ENCODE measurements at regions not wholly inside any gene's neighbourhood (a gene's known extent, or its start where the extent isn't known, plus 50 kb on each side); places are given as distances from the start of the nearest gene placed in this dataset.

DNA sequence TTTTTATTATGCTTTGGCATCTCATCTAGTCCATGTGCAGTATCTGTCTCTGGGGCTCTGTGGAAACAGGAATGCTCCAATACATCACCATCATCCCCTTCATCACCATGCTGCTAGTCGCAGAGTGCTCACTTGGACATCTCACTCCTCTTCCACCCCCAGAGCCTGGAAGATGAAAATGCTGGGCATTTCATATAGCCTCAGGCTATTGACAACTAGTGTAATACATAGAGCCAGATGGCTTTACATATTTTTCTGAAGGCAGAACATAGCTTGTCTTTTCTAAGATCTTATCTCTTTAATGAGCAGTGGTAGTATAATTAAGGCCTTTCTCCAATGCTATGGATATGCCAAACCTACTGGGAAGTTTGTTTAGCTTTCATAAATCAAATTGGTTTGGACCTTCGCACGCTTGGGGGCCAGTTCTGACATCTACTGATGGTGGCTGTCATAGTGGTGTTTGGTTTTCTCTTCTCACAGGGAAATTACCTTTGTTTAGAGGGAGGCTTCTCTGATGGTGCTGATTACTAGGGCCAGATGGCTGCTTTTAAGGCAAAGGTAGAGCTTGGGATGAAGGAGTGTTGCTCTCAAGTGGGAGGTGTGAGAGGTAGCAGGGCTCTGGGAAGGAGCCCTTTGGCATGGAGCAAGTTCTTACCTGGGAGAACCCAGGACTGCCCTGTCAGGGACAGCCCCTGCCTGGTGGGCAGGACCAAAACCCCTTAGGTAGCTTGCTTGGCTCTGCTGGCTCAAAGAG, 63.1 kb upstream of the CXCL14 start:
- Histone ChIP-seq H3K27me3 (ENCODE audit: control insufficient read depth in 1 of 2, insufficient read depth in 2 of 2, low read length in 2 of 2) (peaks cover 0 to 5% of the 10 kb centered on the region in 2 experiments), H3K27ac (ENCODE audit: low read depth in 1 of 2, low read length in 2 of 2) (no peak overlapping the region), H3K36me3 (ENCODE audit: insufficient read depth, low read length) (no peaks in the 10 kb centered on the region), H3K4me3 (ENCODE audit: low read length) (no peak overlapping the region), H3K4me1 (ENCODE audit: insufficient read depth, low read length) (no peaks in the 10 kb centered on the region), H3K9me3 (ENCODE audit: control insufficient read depth in 1 of 2, insufficient read depth in 1 of 2, low read length in 2 of 2) (no peaks in the 10 kb centered on the region)
- Mint-ChIP-seq H3K9me3 (no peaks in the 10 kb centered on the region), H3K4me1 (ENCODE audit: low read depth) (no peaks in the 10 kb centered on the region), H3K36me3 (ENCODE audit: low read depth) (no peaks in the 10 kb centered on the region), H3K4me3 (no peak overlapping the region), H3K27ac (no peak overlapping the region), H3K27me3 (peaks cover 13% of the 10 kb centered on the region)
- DNase-seq, result no peak
- ChIA-PET CTCF (no interaction called here), POLR2A (no interaction called here)
- intact Hi-C loops (cut with DNase I, micrococcal nuclease), result no loop called here
- TF ChIP-seq, protein P1, sequence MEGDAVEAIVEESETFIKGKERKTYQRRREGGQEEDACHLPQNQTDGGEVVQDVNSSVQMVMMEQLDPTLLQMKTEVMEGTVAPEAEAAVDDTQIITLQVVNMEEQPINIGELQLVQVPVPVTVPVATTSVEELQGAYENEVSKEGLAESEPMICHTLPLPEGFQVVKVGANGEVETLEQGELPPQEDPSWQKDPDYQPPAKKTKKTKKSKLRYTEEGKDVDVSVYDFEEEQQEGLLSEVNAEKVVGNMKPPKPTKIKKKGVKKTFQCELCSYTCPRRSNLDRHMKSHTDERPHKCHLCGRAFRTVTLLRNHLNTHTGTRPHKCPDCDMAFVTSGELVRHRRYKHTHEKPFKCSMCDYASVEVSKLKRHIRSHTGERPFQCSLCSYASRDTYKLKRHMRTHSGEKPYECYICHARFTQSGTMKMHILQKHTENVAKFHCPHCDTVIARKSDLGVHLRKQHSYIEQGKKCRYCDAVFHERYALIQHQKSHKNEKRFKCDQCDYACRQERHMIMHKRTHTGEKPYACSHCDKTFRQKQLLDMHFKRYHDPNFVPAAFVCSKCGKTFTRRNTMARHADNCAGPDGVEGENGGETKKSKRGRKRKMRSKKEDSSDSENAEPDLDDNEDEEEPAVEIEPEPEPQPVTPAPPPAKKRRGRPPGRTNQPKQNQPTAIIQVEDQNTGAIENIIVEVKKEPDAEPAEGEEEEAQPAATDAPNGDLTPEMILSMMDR (IDR thresholded peaks at IDR 0.05), result no peak
- no peak for ATAC-seq (ENCODE audit: poor library complexity)

DNA sequence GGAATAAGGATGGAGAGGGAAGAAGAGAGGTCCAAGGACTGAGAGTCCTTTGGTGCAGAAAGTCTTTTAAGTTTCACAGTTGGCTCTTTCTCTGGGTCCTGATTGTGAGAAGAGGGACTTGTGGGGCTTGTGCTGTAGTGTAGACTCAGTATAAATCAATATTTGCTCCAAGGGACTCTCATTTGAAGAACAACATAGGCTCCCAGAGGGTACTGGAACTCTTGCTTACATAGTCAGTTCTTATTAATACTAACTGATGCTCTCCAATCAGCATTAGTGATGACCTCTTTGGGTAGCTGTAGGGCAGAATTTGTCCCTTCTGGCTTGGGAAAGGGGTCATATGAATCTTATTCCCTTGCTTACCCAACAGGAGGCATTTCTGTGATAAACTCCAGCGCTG, 62.5 kb upstream of the CXCL14 start:
- no peaks in the 10 kb centered on the region for H3K4me1 ChIP-seq (ENCODE audit: insufficient read depth, low read length)
- no peaks in the 10 kb centered on the region for H3K36me3 ChIP-seq (ENCODE audit: insufficient read depth, low read length)
- no peak overlapping the region for H3K27ac ChIP-seq (ENCODE audit: low read depth in 1 of 2, low read length in 2 of 2)
- peaks cover 5 to 8% of the 10 kb centered on the region in 2 experiments for H3K27me3 ChIP-seq (ENCODE audit: control insufficient read depth in 1 of 2, insufficient read depth in 2 of 2, low read length in 2 of 2)
- Mint-ChIP-seq H3K27ac (no peak overlapping the region), H3K36me3 (ENCODE audit: low read depth) (no peaks in the 10 kb centered on the region), H3K4me1 (ENCODE audit: low read depth) (no peaks in the 10 kb centered on the region), H3K9me3 (no peaks in the 10 kb centered on the region), H3K27me3 (peaks cover 17% of the 10 kb centered on the region), H3K4me3 (no peak overlapping the region)
- intact Hi-C loops (cut with DNase I, micrococcal nuclease), result no loop called here
- no peaks in the 10 kb centered on the region for H3K9me3 ChIP-seq (ENCODE audit: control insufficient read depth in 1 of 2, insufficient read depth in 1 of 2, low read length in 2 of 2)
- DNase-seq (no peak), ATAC-seq (ENCODE audit: poor library complexity) (no peak)
- no peak overlapping the region for H3K4me3 ChIP-seq (ENCODE audit: low read length)
- ChIA-PET POLR2A (no interaction called here), CTCF (no interaction called here)
- TF ChIP-seq, protein P1 (IDR thresholded peaks at IDR 0.05), result no peak

DNA sequence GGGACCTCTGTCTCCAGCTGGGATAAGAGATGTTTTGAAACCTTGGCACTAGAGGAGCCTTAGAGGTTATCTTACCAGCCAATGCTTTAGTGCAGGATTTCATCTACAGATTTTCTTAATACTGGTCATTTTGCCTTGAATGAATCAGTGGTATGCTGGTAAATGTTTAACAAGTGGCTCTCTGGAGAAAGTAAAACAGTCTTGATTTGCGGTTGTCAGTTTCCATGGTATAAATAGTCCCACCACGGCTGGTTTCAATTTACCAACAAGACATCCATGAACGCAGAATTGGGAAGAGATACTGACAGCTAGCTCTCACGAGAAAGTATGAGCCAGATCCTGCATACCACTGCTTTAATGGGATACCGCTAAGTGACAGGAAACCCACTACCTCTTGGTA, 56.7 kb upstream of the CXCL14 start:
- Mint-ChIP-seq H3K9me3 (no peaks in the 10 kb centered on the region), H3K27ac (no peak overlapping the region), H3K4me3 (no peak overlapping the region), H3K27me3 (peaks cover 39% of the 10 kb centered on the region), H3K36me3 (ENCODE audit: low read depth) (no peaks in the 10 kb centered on the region), H3K4me1 (ENCODE audit: low read depth) (no peaks in the 10 kb centered on the region)
- H3K27me3 ChIP-seq (ENCODE audit: control insufficient read depth in 1 of 2, insufficient read depth in 2 of 2, low read length in 2 of 2), result peaks cover 5 to 8% of the 10 kb centered on the region in 2 experiments
- ChIA-PET POLR2A (no interaction called here), CTCF (no interaction called here)
- no peaks in the 10 kb centered on the region for H3K4me1 ChIP-seq (ENCODE audit: insufficient read depth, low read length)
- H3K36me3 ChIP-seq (ENCODE audit: insufficient read depth, low read length), result no peaks in the 10 kb centered on the region
- no peaks in the 10 kb centered on the region for H3K9me3 ChIP-seq (ENCODE audit: control insufficient read depth in 1 of 2, insufficient read depth in 1 of 2, low read length in 2 of 2)
- TF ChIP-seq, protein P1 (IDR thresholded peaks at IDR 0.05), result no peak
- DNase-seq, result no peak
- no peak overlapping the region for H3K4me3 ChIP-seq (ENCODE audit: low read length)
- no peak overlapping the region for H3K27ac ChIP-seq (ENCODE audit: low read depth in 1 of 2, low read length in 2 of 2)
- ATAC-seq (ENCODE audit: poor library complexity), result no peak
- intact Hi-C loops (cut with DNase I, micrococcal nuclease), result no loop called here

Data from CD4-positive, alpha-beta T cell (primary cell).